ENCODE measurements at regions not wholly inside any gene's neighbourhood (a gene's known extent, or its start where the extent isn't known, plus 50 kb on each side); places are given as distances from the start of the nearest gene placed in this dataset.
"Not testable (repeated sequence)": the region's sequence is repeated elsewhere in the genome, so short reads cannot be mapped to it uniquely, and the experiment has no call there.

GRCh38 chr15:22519213-22519612 lies 60.5 kb downstream of the GOLGA6L22 start:
- in situ Hi-C loops (cut with HindIII; ENCODE audit: low pct_unique_long_range_greater_than_20kb, low sequenced_read_pairs); DNase-seq (ENCODE audit: low read depth, low spot score): not testable (repeated sequence)

GRCh38 chr15:22526537-22526936 lies 67.8 kb downstream of the GOLGA6L22 start:
- DNase-seq (ENCODE audit: low read depth, low spot score); in situ Hi-C loops (cut with HindIII; ENCODE audit: low pct_unique_long_range_greater_than_20kb, low sequenced_read_pairs): not testable (repeated sequence)

- in situ Hi-C loops (cut with HindIII; ENCODE audit: low pct_unique_long_range_greater_than_20kb, low sequenced_read_pairs); DNase-seq (ENCODE audit: low read depth, low spot score): not testable (repeated sequence)
Measured at GRCh38 chr15:22527016-22527415, 68.3 kb downstream of the GOLGA6L22 start.

- in situ Hi-C loops (cut with HindIII; ENCODE audit: low pct_unique_long_range_greater_than_20kb, low sequenced_read_pairs) = not testable (repeated sequence)
Measured at GRCh38 chr15:22529200-22529599, 70.5 kb downstream of the GOLGA6L22 start.

GRCh38 chr15:22559701-22560100 lies 101.0 kb downstream of the GOLGA6L22 start:
- DNase-seq (ENCODE audit: low read depth, low spot score); in situ Hi-C loops (cut with HindIII; ENCODE audit: low pct_unique_long_range_greater_than_20kb, low sequenced_read_pairs): not testable (repeated sequence)

More at GRCh38 chr15:22529200-22529599, 70.5 kb downstream of the GOLGA6L22 start:
- DNase-seq (ENCODE audit: low read depth, low spot score) = not testable (repeated sequence)

- in situ Hi-C loops (cut with HindIII; ENCODE audit: low pct_unique_long_range_greater_than_20kb, low sequenced_read_pairs); DNase-seq (ENCODE audit: low read depth, low spot score): not testable (repeated sequence)
Measured at GRCh38 chr15:22561716-22562115, 103.0 kb downstream of the GOLGA6L22 start.

- in situ Hi-C loops (cut with HindIII; ENCODE audit: low pct_unique_long_range_greater_than_20kb, low sequenced_read_pairs); DNase-seq (ENCODE audit: low read depth, low spot score): not testable (repeated sequence)
Measured at GRCh38 chr15:22566510-22566909, 107.8 kb downstream of the GOLGA6L22 start.

- in situ Hi-C loops (cut with HindIII; ENCODE audit: low pct_unique_long_range_greater_than_20kb, low sequenced_read_pairs); DNase-seq (ENCODE audit: low read depth, low spot score): not testable (repeated sequence)
Measured at GRCh38 chr15:22569486-22569885, 110.8 kb downstream of the GOLGA6L22 start.

GRCh38 chr15:22572152-22572735 lies 113.5 kb downstream of the GOLGA6L22 start:
- DNase-seq (ENCODE audit: low read depth, low spot score); in situ Hi-C loops (cut with HindIII; ENCODE audit: low pct_unique_long_range_greater_than_20kb, low sequenced_read_pairs): not testable (repeated sequence)

GRCh38 chr15:22572792-22573191 lies 114.1 kb downstream of the GOLGA6L22 start:
- DNase-seq (ENCODE audit: low read depth, low spot score); in situ Hi-C loops (cut with HindIII; ENCODE audit: low pct_unique_long_range_greater_than_20kb, low sequenced_read_pairs): not testable (repeated sequence)

GRCh38 chr15:22577828-22578227 lies 119.1 kb downstream of the GOLGA6L22 start:
- DNase-seq (ENCODE audit: low read depth, low spot score); in situ Hi-C loops (cut with HindIII; ENCODE audit: low pct_unique_long_range_greater_than_20kb, low sequenced_read_pairs): not testable (repeated sequence)

GRCh38 chr15:22579213-22579612 lies 120.5 kb downstream of the GOLGA6L22 start:
- in situ Hi-C loops (cut with HindIII; ENCODE audit: low pct_unique_long_range_greater_than_20kb, low sequenced_read_pairs) = not testable (repeated sequence)

GRCh38 chr15:22587391-22587790 lies 128.7 kb downstream of the GOLGA6L22 start:
- in situ Hi-C loops (cut with HindIII; ENCODE audit: low pct_unique_long_range_greater_than_20kb, low sequenced_read_pairs); DNase-seq (ENCODE audit: low read depth, low spot score): not testable (repeated sequence)

More at GRCh38 chr15:22579213-22579612, 120.5 kb downstream of the GOLGA6L22 start:
- not testable (repeated sequence) for DNase-seq (ENCODE audit: low read depth, low spot score)

- in situ Hi-C loops (cut with HindIII; ENCODE audit: low pct_unique_long_range_greater_than_20kb, low sequenced_read_pairs); DNase-seq (ENCODE audit: low read depth, low spot score): not testable (repeated sequence)
Measured at GRCh38 chr15:22598552-22598951, 139.8 kb downstream of the GOLGA6L22 start.

GRCh38 chr15:22599526-22600320 lies 141.0 kb downstream of the GOLGA6L22 start:
- DNase-seq (ENCODE audit: low read depth, low spot score); in situ Hi-C loops (cut with HindIII; ENCODE audit: low pct_unique_long_range_greater_than_20kb, low sequenced_read_pairs): not testable (repeated sequence)

- in situ Hi-C loops (cut with HindIII; ENCODE audit: low pct_unique_long_range_greater_than_20kb, low sequenced_read_pairs); DNase-seq (ENCODE audit: low read depth, low spot score): not testable (repeated sequence)
Measured at GRCh38 chr15:22616976-22617375, 158.3 kb downstream of the GOLGA6L22 start.

- in situ Hi-C loops (cut with HindIII; ENCODE audit: low pct_unique_long_range_greater_than_20kb, low sequenced_read_pairs); DNase-seq (ENCODE audit: low read depth, low spot score): not testable (repeated sequence)
Measured at GRCh38 chr15:22631789-22632188, 154.7 kb upstream of the NIPA1 start.

- in situ Hi-C loops (cut with HindIII; ENCODE audit: low pct_unique_long_range_greater_than_20kb, low sequenced_read_pairs); DNase-seq (ENCODE audit: low read depth, low spot score): not testable (repeated sequence)
Measured at GRCh38 chr15:22639983-22640382, 146.5 kb upstream of the NIPA1 start.

Data from SK-MEL-5 (cell line).